ENCODE measurements at regions not wholly inside any gene's neighbourhood (a gene's known extent, or its start where the extent isn't known, plus 50 kb on each side); places are given as distances from the start of the nearest gene placed in this dataset.

DNA sequence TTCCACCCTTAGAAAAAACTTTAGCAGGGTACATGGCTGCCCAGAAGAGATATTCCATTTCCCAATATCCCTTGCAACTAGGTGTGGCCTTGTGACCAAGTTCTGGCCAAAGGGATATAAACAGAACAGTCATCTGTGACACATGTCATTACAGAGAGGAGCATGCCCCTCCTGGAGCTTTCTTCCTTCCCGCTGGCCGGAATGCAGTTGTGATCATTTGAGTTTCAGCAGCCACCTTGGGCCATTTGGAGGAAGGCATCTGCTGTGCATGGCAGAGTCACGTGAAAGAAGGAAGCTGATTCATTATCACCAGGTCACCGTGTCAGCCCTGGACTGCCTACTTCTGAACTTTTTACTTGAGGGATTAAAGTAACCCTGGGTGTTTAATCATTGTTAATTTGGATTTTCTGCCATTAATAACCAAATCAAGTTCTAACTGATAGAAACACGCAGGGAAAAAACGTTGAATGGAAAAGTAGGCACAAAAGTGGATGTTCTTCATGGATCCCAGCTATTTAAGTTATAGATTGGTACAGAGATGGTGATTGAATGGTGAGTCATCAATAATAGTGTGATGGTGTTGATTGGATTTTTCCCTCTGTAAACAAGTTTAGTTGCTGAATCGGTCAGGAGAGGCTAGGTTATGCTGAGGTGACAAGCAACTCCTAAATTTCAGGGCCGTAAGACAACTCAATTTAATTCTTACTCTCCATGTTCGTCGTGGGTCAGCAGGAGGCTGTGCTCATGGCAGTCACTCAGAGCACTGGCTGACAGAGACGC lies 80.7 kb upstream of the CCDC167 start:
- no peaks in the 10 kb centered on the region for H3K4me1 ChIP-seq (ENCODE audit: control insufficient read depth in 1 of 2, insufficient read depth in 2 of 2, low read length in 2 of 2)
- H3K27me3 ChIP-seq (ENCODE audit: low read depth, low read length): no peaks in the 10 kb centered on the region
- H3K27ac ChIP-seq (ENCODE audit: low read length): no peak overlapping the region
- H3K9me3 ChIP-seq (ENCODE audit: control insufficient read depth in 1 of 2, low read length in 2 of 2): no peaks in the 10 kb centered on the region
- no peaks in the 10 kb centered on the region for H3K36me3 ChIP-seq (ENCODE audit: control insufficient read depth in 1 of 2, insufficient read depth in 2 of 2, low read length in 2 of 2)
- H3K4me3 ChIP-seq (ENCODE audit: low read depth in 1 of 2, low read length in 2 of 2): no peak overlapping the region

DNA sequence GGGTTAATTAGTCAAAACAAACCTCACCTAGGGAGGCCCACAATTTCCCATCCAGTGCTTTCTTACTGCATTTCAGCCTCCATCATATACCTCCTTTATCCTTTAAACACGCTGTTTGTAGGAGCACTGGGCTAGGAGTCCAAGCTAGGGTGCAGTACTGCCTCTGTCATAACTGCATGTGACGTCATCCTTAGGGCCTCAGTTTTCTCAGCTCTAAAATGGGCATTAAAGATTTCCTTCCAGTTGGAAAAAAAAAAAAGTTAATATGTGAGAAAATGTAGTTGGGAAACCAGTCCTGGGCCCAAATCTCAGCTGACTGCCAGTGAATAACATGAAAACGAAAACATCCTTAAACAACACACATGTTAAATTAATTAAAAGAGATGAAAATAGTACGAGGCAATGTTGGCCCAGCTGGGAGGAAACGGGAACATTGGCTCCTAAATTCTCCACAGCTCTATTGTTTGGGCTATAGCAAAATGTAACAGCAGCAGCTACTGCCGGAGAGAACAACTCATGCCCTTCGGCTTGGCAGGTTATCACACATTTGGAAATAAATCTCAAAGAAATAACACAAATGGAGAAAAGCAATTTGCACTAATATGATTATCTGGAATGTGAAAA lies 79.9 kb upstream of the CCDC167 start:
- H3K4me3 ChIP-seq (ENCODE audit: low read depth in 1 of 2, low read length in 2 of 2): no peak overlapping the region
- H3K27ac ChIP-seq (ENCODE audit: low read length): no peak overlapping the region

DNA sequence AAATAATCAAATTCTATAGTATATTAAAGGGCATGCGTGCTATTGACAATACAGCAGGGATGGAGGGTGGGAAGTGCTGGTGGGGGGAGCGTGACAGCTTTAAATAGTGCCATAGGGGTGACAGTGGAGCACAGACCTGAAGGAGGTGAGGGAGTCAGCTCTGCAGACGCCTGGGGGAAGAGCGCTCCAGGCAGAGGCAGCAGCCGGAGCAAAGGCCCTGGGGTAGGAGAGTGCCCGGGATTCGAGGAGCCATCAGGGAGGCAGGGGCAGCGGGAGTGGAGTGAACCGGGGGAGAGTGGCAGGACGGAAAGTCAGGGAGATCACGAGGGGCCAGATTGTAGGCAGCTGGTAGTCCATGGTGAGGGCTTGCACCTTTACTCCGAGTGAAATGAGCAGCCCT lies 78.4 kb upstream of the CCDC167 start:
- H3K4me3 ChIP-seq (ENCODE audit: low read depth in 1 of 2, low read length in 2 of 2): no peak overlapping the region
- no peaks in the 10 kb centered on the region for H3K36me3 ChIP-seq (ENCODE audit: control insufficient read depth in 1 of 2, insufficient read depth in 2 of 2, low read length in 2 of 2)
- H3K4me1 ChIP-seq (ENCODE audit: control insufficient read depth in 1 of 2, insufficient read depth in 2 of 2, low read length in 2 of 2): no peaks in the 10 kb centered on the region
- H3K9me3 ChIP-seq (ENCODE audit: control insufficient read depth in 1 of 2, low read length in 2 of 2): no peaks in the 10 kb centered on the region
- no peak overlapping the region for H3K27ac ChIP-seq (ENCODE audit: low read length)
- no peaks in the 10 kb centered on the region for H3K27me3 ChIP-seq (ENCODE audit: low read depth, low read length)

More for the DNA sequence above, 79.9 kb upstream of the CCDC167 start:
- no peaks in the 10 kb centered on the region for H3K4me1 ChIP-seq (ENCODE audit: control insufficient read depth in 1 of 2, insufficient read depth in 2 of 2, low read length in 2 of 2)
- H3K36me3 ChIP-seq (ENCODE audit: control insufficient read depth in 1 of 2, insufficient read depth in 2 of 2, low read length in 2 of 2): no peaks in the 10 kb centered on the region
- no peaks in the 10 kb centered on the region for H3K27me3 ChIP-seq (ENCODE audit: low read depth, low read length)
- no peaks in the 10 kb centered on the region for H3K9me3 ChIP-seq (ENCODE audit: control insufficient read depth in 1 of 2, low read length in 2 of 2)

DNA sequence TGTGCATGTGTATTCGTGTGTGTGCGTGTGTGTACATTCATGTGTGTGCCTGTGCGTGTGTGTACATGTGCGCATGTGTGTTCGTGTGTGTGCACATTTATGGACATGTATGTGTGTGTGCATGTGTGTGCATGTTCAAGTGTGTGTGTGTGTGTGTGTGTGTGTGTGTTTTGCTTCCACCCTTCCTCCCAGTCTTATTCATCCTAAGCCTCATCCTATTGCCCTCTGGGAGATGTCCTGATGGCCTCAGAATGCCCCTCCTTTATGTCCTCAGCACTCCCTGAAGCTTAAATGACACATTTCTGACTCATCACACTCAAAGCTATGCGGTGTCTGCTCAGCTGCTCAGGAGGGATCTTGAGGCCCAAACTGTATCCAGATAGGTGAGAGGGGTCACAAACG lies 76.6 kb upstream of the CCDC167 start:
- no peak overlapping the region for H3K4me3 ChIP-seq (ENCODE audit: low read depth in 1 of 2, low read length in 2 of 2)
- no peak overlapping the region for H3K27ac ChIP-seq (ENCODE audit: low read length)
- H3K36me3 ChIP-seq (ENCODE audit: control insufficient read depth in 1 of 2, insufficient read depth in 2 of 2, low read length in 2 of 2): no peaks in the 10 kb centered on the region
- H3K9me3 ChIP-seq (ENCODE audit: control insufficient read depth in 1 of 2, low read length in 2 of 2): no peaks in the 10 kb centered on the region
- no peaks in the 10 kb centered on the region for H3K4me1 ChIP-seq (ENCODE audit: control insufficient read depth in 1 of 2, insufficient read depth in 2 of 2, low read length in 2 of 2)
- no peaks in the 10 kb centered on the region for H3K27me3 ChIP-seq (ENCODE audit: low read depth, low read length)

DNA sequence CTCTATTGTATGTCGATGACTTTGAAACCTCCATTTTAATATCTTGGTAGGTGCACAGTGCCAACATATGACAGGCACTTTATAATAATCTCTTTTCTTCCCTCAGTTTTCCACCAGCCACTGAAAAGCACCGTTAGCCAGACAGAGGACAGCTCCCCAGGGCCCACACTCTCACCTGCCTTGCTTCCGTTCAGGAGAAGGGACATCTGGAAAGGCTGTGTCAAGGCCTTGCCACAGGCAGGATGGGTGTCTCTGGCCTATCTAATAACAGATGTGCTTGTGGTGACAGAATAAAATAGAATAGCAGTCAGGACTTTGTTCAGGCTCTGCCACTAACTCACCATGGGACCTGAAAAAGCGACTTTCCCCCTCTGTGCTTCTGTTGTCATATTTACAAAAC lies 75.5 kb upstream of the CCDC167 start:
- Histone ChIP-seq H3K36me3 (ENCODE audit: control insufficient read depth in 1 of 2, insufficient read depth in 2 of 2, low read length in 2 of 2) (no peaks in the 10 kb centered on the region), H3K27me3 (ENCODE audit: low read depth, low read length) (peaks cover 4% of the 10 kb centered on the region), H3K9me3 (ENCODE audit: control insufficient read depth in 1 of 2, low read length in 2 of 2) (no peaks in the 10 kb centered on the region), H3K4me1 (ENCODE audit: control insufficient read depth in 1 of 2, insufficient read depth in 2 of 2, low read length in 2 of 2) (no peaks in the 10 kb centered on the region), H3K27ac (ENCODE audit: low read length) (no peak overlapping the region), H3K4me3 (ENCODE audit: low read depth in 1 of 2, low read length in 2 of 2) (no peak overlapping the region)

DNA sequence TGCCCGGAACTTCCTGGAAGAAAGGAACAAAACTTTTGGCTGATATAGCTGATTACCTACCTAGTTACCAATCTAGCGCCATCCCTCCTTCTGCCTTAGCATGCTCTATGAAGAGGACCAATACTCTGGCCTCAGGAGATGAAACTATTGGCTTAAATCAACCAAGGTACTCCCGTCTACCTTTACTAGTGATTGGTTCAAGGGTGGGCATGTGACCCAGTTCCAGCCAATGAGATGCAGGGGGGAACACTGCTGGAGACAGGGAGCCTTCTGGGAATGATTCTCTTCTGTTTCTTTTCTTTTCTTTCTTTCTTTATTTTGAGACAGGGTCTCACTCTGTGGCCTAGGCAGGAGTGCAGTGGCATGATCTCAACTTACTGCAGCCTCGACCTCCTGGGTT lies 72.6 kb upstream of the CCDC167 start:
- Histone ChIP-seq H3K36me3 (ENCODE audit: control insufficient read depth in 1 of 2, insufficient read depth in 2 of 2, low read length in 2 of 2) (no peaks in the 10 kb centered on the region), H3K4me1 (ENCODE audit: control insufficient read depth in 1 of 2, insufficient read depth in 2 of 2, low read length in 2 of 2) (no peaks in the 10 kb centered on the region), H3K27me3 (ENCODE audit: low read depth, low read length) (peaks cover 9% of the 10 kb centered on the region), H3K27ac (ENCODE audit: low read length) (no peak overlapping the region), H3K4me3 (ENCODE audit: low read depth in 1 of 2, low read length in 2 of 2) (no peak overlapping the region), H3K9me3 (ENCODE audit: control insufficient read depth in 1 of 2, low read length in 2 of 2) (no peaks in the 10 kb centered on the region)

DNA sequence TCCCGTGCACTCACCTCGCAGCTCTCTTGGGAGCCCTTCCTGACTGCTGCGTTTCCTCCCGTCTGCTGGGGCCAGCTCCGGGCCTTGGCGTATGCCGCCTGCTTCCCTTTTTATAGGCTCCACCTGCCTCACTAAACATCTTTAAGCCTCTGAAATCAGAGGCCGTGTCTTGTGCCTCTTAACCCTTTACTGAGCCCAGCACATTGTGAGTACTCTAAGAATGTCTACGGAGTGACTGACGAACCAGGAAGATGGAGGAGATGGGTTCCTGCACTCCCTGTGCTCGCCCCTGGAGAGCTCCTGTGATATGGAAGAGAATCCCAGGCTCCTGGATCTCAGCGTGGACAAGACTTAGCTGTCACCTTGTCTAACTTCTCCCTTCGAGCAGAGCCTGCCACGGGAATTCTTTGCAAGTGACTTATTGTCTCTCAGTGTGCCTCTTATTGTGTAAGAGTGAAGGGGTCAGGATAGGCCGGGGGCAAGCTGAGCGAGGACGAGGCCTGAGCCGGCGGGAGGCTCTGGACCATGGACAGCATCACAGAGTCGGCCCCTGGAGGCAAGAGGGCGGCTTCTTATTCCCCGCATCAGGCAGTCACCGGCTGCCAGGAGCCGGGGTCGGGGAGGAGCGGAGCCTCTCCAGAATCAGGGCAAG lies 70.9 kb upstream of the CCDC167 start:
- Histone ChIP-seq H3K4me1 (ENCODE audit: control insufficient read depth in 1 of 2, insufficient read depth in 2 of 2, low read length in 2 of 2) (peaks cover 0 to 3% of the 10 kb centered on the region in 2 donors), H3K36me3 (ENCODE audit: control insufficient read depth in 1 of 2, insufficient read depth in 2 of 2, low read length in 2 of 2) (no peaks in the 10 kb centered on the region), H3K9me3 (ENCODE audit: control insufficient read depth in 1 of 2, low read length in 2 of 2) (no peaks in the 10 kb centered on the region), H3K27ac (ENCODE audit: low read length) (no peak overlapping the region), H3K4me3 (ENCODE audit: low read depth in 1 of 2, low read length in 2 of 2) (no peak overlapping the region), H3K27me3 (ENCODE audit: low read depth, low read length) (peaks cover 9% of the 10 kb centered on the region)

DNA sequence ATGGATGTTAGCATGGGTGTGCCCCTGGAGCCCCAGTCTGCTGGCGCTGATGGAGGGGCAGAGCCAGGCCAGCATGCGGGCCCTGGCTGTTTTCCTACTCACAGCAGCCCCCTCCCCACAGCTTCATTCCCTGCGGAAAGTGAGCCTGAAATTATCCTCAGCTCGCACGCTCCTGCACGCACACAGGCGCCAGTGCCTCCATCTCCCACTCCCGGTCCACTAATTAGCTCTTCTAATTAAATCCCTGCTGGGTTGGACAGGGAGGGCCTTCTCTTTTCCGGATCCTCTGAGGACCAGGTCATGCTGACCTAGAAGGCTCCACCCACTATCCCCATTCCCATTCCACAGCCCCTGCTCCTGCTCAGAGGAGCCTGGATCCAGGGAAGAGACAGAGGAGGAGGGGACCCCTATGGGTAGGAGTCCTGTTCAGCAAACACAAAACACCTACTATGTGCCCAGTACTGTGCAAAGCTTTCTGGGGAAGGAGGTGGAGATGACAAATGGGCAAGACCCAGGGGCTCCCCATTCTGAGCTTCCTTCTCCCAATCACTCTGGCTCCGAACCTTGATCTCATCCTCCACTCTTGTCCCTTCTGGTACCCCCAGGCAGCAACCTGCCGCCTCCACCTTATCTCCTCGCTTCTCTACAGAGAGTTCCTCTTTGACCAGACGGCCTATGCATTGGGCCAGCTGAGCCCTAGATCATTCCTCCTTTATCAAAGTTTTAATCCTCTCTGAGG lies 70.2 kb upstream of the CCDC167 start:
- Histone ChIP-seq H3K4me3 (ENCODE audit: low read depth in 1 of 2, low read length in 2 of 2) (no peak overlapping the region), H3K27me3 (ENCODE audit: low read depth, low read length) (peaks cover 9% of the 10 kb centered on the region), H3K27ac (ENCODE audit: low read length) (no peak overlapping the region)

DNA sequence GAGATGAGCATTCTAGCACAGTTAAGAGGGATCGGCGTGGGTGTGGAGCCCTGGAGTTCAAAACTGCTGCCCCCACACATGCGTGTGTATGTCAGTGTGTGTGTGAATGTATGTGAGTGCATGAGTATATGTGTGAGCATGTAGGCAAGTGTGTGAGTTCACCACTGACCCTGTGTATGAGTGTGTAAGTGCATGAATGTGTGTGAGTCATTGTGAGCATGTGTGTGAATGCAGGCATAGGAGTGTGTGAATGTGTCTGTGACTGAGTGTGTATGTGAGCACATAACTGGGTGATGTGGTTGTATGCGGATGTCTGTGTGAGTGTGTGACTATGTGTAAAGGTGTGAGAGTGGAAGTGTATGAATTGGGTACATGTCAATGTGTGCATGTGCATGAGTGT lies 69.6 kb upstream of the CCDC167 start:
- Histone ChIP-seq H3K4me1 (ENCODE audit: control insufficient read depth in 1 of 2, insufficient read depth in 2 of 2, low read length in 2 of 2) (peaks cover 0 to 8% of the 10 kb centered on the region in 2 donors), H3K27me3 (ENCODE audit: low read depth, low read length) (peaks cover 9% of the 10 kb centered on the region), H3K36me3 (ENCODE audit: control insufficient read depth in 1 of 2, insufficient read depth in 2 of 2, low read length in 2 of 2) (no peaks in the 10 kb centered on the region), H3K9me3 (ENCODE audit: control insufficient read depth in 1 of 2, low read length in 2 of 2) (no peaks in the 10 kb centered on the region), H3K27ac (ENCODE audit: low read length) (no peak overlapping the region), H3K4me3 (ENCODE audit: low read depth in 1 of 2, low read length in 2 of 2) (no peak overlapping the region)

More for the DNA sequence above, 70.2 kb upstream of the CCDC167 start:
- Histone ChIP-seq H3K36me3 (ENCODE audit: control insufficient read depth in 1 of 2, insufficient read depth in 2 of 2, low read length in 2 of 2) (no peaks in the 10 kb centered on the region), H3K9me3 (ENCODE audit: control insufficient read depth in 1 of 2, low read length in 2 of 2) (no peaks in the 10 kb centered on the region), H3K4me1 (ENCODE audit: control insufficient read depth in 1 of 2, insufficient read depth in 2 of 2, low read length in 2 of 2) (peaks cover 0 to 8% of the 10 kb centered on the region in 2 donors)

DNA sequence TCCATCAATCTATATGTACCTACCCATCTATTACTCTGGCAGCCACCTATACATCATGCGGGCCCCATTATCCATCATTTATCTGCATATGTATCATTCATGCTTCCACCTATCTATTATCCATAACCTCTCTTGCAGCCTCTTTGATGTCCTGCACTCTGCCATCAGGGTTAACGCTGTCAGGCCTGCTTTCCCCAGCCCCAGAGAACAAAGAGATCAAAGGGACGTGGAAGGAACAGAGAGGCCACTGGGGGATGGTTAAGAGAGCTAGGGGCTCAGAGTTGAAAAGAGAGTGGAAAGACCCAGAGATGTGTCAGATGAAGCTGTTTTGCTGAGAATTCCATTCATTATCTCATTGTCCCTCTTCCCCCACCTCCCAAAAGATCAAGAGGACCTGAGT lies 67.3 kb upstream of the CCDC167 start:
- Histone ChIP-seq H3K27me3 (ENCODE audit: low read depth, low read length) (peaks cover 9% of the 10 kb centered on the region), H3K4me1 (ENCODE audit: control insufficient read depth in 1 of 2, insufficient read depth in 2 of 2, low read length in 2 of 2) (peaks cover 0 to 8% of the 10 kb centered on the region in 2 donors), H3K9me3 (ENCODE audit: control insufficient read depth in 1 of 2, low read length in 2 of 2) (no peaks in the 10 kb centered on the region), H3K36me3 (ENCODE audit: control insufficient read depth in 1 of 2, insufficient read depth in 2 of 2, low read length in 2 of 2) (no peaks in the 10 kb centered on the region), H3K4me3 (ENCODE audit: low read depth in 1 of 2, low read length in 2 of 2) (no peak overlapping the region), H3K27ac (ENCODE audit: low read length) (no peak overlapping the region)
